ENCODE measurements at regions not wholly inside any gene's neighbourhood (a gene's known extent, or its start where the extent isn't known, plus 50 kb on each side); places are given as distances from the start of the nearest gene placed in this dataset.
A peak's percentile ranks its signal among the peaks of the same experiment; 100 is the strongest.

DNA sequence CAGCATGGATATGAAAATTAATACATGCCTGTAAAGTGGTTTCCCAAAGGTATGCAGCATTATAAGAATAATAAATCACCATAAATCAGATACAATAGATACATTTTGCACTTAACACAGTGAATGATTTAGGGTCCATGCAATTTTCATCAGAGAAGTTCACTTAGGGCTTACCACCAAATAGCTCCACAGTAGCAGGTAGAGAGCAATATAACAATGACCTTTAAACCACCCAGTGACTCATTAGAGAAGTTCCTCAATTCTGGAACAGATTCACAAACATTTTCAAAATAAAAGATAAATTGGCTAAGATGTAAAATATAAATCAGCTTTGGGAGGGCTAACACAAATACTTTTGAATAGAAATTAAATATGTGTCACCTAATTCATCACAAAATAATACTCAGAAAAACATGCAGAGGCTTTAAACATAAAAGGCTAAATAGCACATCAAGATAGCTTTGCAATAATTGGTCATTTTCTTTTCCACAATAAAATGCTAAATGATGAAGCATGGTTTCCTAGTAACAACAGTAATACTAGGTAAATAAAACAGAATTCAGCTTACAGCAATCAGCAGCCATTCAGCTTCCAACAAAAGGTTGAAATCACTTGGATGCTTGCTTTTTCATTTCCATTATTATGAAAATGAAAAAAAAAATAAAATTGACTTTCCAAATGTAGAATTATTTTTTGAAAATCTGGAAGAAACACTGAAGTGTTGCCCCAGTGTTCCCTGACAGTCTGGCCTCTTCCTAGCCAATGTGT, 84.3 kb upstream of the NBEA start:
- DNase-seq (ENCODE audit: low spot score) = no peak
- FAIRE-seq = no peak

GRCh38 chr13:34862311-34862710, 79.8 kb upstream of the NBEA start:
- no peak for DNase-seq (ENCODE audit: low spot score)
- peak; percentile 38 for FAIRE-seq

GRCh38 chr13:34862716-34863115, 79.4 kb upstream of the NBEA start:
- FAIRE-seq (no peak), DNase-seq (ENCODE audit: low spot score) (no peak)

- peak; percentile 98 for FAIRE-seq
- peak; percentile 83 for DNase-seq (ENCODE audit: low spot score)
Observed at GRCh38 chr13:34863360-34864135, 78.5 kb upstream of the NBEA start.

- FAIRE-seq (no peak), DNase-seq (ENCODE audit: low spot score) (no peak)
Observed at GRCh38 chr13:34864671-34865070, 77.4 kb upstream of the NBEA start.

DNA sequence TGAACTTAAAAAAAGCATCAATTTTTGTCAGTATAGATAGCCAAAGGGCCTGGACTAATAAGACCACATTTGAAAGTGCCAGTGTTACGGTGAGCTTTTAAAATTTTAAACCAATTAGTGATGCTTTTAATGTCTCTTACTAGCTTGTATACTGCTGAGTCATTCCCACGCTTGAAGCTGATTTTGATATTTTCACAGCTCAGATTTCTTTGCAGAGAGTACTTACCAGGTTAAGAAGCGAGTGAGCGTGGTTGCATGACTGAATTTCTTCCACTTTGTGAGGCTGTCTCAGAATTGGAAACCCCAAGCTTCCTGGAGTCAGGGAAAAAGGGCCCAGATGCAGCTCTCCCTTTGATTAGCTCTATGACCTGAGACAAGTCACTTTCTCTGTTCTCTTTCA, 74.5 kb upstream of the NBEA start:
- peak; percentile 37 for DNase-seq (ENCODE audit: low spot score)
- FAIRE-seq = peak; percentile 44

GRCh38 chr13:34868733-34869132, 73.3 kb upstream of the NBEA start:
- DNase-seq (ENCODE audit: low spot score) = no peak
- FAIRE-seq = no peak

GRCh38 chr13:34869696-34870095, 72.4 kb upstream of the NBEA start:
- FAIRE-seq = no peak
- DNase-seq (ENCODE audit: low spot score) = no peak

GRCh38 chr13:34878329-34878728, 63.7 kb upstream of the NBEA start:
- FAIRE-seq (no peak), DNase-seq (ENCODE audit: low spot score) (no peak)

GRCh38 chr13:34879851-34880250, 62.2 kb upstream of the NBEA start:
- DNase-seq (ENCODE audit: low spot score) = no peak
- FAIRE-seq = no peak

DNA sequence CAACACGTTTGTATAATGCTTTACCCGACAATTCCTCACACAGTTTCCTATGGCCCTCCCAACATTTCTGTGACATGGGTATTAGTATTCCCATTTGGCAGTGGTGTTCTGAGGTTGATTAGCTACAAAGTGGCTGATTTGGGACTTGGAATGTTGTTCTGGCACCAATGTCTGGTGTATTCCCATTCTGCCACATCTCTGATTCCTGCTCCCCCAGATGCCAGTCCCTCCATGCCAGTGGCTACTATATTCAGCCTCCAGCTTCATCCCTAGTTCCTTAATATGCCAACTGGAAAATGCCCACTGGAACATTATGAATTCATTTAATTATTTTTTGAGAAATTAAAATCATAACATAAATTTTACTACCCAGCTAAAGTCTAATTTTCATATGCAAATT, 60.6 kb upstream of the NBEA start:
- DNase-seq (ENCODE audit: low spot score) = no peak
- no peak for FAIRE-seq

DNA sequence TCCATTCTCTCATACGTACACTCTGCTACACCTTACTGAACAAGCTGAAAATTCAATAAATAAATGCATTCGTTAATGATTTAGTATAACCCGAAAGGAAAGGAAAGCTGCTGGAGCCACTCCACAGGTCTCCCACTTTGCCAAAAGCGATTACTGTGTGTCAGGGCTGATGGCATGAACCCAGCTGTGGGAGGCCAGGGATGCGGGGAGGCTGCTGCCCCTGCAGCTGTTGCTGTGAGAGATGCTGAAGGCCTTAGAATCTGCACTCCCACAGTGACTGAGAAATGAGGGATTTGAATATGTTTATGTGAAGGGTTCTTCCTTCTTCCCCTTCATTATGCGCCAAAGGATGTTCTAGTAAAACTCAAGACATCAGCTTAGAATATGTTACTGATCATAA, 58.7 kb upstream of the NBEA start:
- FAIRE-seq (no peak), DNase-seq (ENCODE audit: low spot score) (no peak)

DNA sequence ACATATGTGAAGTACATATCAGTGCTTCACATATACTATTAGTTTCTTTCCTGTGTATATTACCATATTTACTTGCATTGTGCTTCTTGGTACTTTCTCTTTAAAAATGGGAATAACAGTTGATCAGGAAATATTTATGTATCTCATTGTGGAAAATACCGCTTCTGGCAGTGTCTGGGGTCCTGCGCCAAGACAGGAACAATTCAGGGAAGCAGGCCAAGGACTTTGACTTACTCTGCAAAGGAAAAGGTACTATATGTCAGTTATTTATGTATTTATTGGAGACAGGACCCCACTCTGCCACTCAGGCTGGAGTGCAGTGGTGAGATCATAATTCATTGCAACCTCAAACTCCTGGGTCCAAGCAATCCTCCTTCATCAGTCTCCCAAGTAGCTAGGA, 57.7 kb upstream of the NBEA start:
- no peak for DNase-seq (ENCODE audit: low spot score)
- no peak for FAIRE-seq

- FAIRE-seq (no peak), DNase-seq (ENCODE audit: low spot score) (no peak)
Observed at GRCh38 chr13:34886121-34886875, 55.8 kb upstream of the NBEA start.

GRCh38 chr13:34886987-34887386, 55.1 kb upstream of the NBEA start:
- DNase-seq (ENCODE audit: low spot score) (no peak), FAIRE-seq (no peak)
